Transverse colon (tissue), 4 donors: ENCODE measurements at regions not wholly inside any gene's neighbourhood (a gene's known extent, or its start where the extent isn't known, plus 50 kb on each side); places are given as distances from the start of the nearest gene placed in this dataset.

Experiments
- DNase-seq: peaks from one replicate; pipeline ENCODE4 v3.0.0-alpha.2; 2019
- H3K27ac ChIP-seq, 4 donors: fragments of 200-600 bp; sonication (generic); 2 replicates each; pipeline ENCODE4 v1.5.1; 2016 to 2018; ENCODE audit warnings: inconsistent platforms in 4 of 4
- H3K27me3 ChIP-seq: fragments of 200-600 bp; sonication (generic); 2 replicates; pipeline ENCODE4 v1.5.1; 2017; ENCODE audit warnings: inconsistent platforms
- H3K36me3 ChIP-seq, 4 donors: fragments of 200-600 bp; sonication (generic); 2 replicates each; pipeline ENCODE4 v1.5.1; 2017 to 2019; ENCODE audit warnings: inconsistent platforms in 4 of 4
- H3K4me1 ChIP-seq, 4 donors: fragments of 200-600 bp; sonication (generic); 2 replicates each; pipeline ENCODE4 v1.5.1; 2017 to 2020; ENCODE audit warnings: inconsistent platforms in 4 of 4
- H3K4me3 ChIP-seq, 4 donors: fragments of 200-600 bp; sonication (generic); 1 replicate in 1 of 4; 2 replicates in 3 of 4; pipeline versions ENCODE4 v1.5.1 to v1.6.1; 2017 to 2019; ENCODE audit warnings: inconsistent platforms in 4 of 4
- H3K9me3 ChIP-seq, 2 donors: fragments of 200-600 bp; sonication (generic); 2 replicates each; pipeline ENCODE4 v1.5.1; 2017 to 2019; ENCODE audit warnings: inconsistent platforms in 2 of 2
- CTCF ChIP-seq, 5 experiments: fragments of 200-600 bp in 3 of 5; fragments of 450-650 bp in 2 of 5; sonication (generic) in 3 of 5; IDR thresholded peaks; 1 replicate in 2 of 5; 2 replicates in 3 of 5; pipeline ENCODE4 v1.5.1; 2016 to 2017; ENCODE audit warnings: antibody characterized with exemption in 5 of 5, inconsistent platforms in 3 of 5, mild to moderate bottlenecking in 2 of 5, moderate library complexity in 1 of 5
- EP300 ChIP-seq: sonication (generic); formaldehyde crosslinking; IDR thresholded peaks from one replicate; pipeline ENCODE4 v1.6.1; 2017; ENCODE audit warnings: antibody characterized with exemption, low read depth
- POLR2A ChIP-seq: fragments of 450-650 bp; IDR thresholded peaks from one replicate; pipeline ENCODE4 v1.6.1; 2016; ENCODE audit warnings: antibody characterized with exemption, mild to moderate bottlenecking, moderate library complexity
- POLR2AphosphoS5 ChIP-seq, 3 donors: sonication (generic); formaldehyde crosslinking; IDR thresholded peaks; one replicate each; pipeline ENCODE4 v1.6.1; 2016; ENCODE audit warnings: antibody characterized with exemption in 3 of 3
- WGBS, 2 donors: methylation state at CpG; one replicate each; pipeline ENCODE4 v1.1.5; 2018; ENCODE audit warnings: low coverage in 1 of 2; 5-methylcytosine and 5-hydroxymethylcytosine counted together
- in situ Hi-C, 4 donors: fragments of 200-750 bp; cut with MboI; loops; one replicate each; pipeline versions ENCODE4 v1.15.0 to v1.15.1; 2017; ENCODE audit warnings: low sequenced_read_pairs in 3 of 4, low pct_ligation_motif_present in 1 of 4, low pct_unique_long_range_greater_than_20kb in 1 of 4
- intact Hi-C: fragments of 100-400 bp; cut with DNase I; formaldehyde crosslinking; loops from one replicate; pipeline ENCODE4 v1.15.1; 2023; ENCODE audit warnings: low total_unique reads

GRCh38 chr15:62706317-62706716 lies 336.2 kb upstream of the TPM1 start:
- H3K4me3 ChIP-seq = no peak overlapping the region
- H3K9me3 ChIP-seq = no peaks in the 10 kb centered on the region
- H3K27me3 ChIP-seq = no peaks in the 10 kb centered on the region
- peaks cover 0 to 33% (median 5%) of the 10 kb centered on the region in 4 donors for H3K36me3 ChIP-seq
- in situ Hi-C loops (no loop called here), intact Hi-C loops (no loop called here)
- H3K27ac ChIP-seq = no peak overlapping the region
- no peak for DNase-seq
- TF ChIP-seq POLR2AphosphoS5 (IDR thresholded peaks at IDR 0.05) (no peak), POLR2A (no peak), EP300 (no peak), CTCF (IDR thresholded peaks at IDR 0.05) (no peak)
- 63 to 64% methylated on average over 2 of the region's 2 CpGs for WGBS, 2 donors
- H3K4me1 ChIP-seq = no peaks in the 10 kb centered on the region

GRCh38 chr15:62708470-62708869 lies 334.1 kb upstream of the TPM1 start:
- 94% methylated on average over 8 of the region's 16 CpGs; no CpG with 5 or more reads in 1 of the 2 donors for WGBS, 2 donors
- Histone ChIP-seq H3K4me3 (no peak overlapping the region), H3K27ac (no peak overlapping the region), H3K9me3 (no peaks in the 10 kb centered on the region), H3K27me3 (no peaks in the 10 kb centered on the region), H3K36me3 (peaks cover 0 to 32% (median 4%) of the 10 kb centered on the region in 4 donors), H3K4me1 (no peaks in the 10 kb centered on the region)
- in situ Hi-C loops (no loop called here), intact Hi-C loops (no loop called here)
- TF ChIP-seq POLR2A (no peak), EP300 (no peak)
- DNase-seq = no peak

- Histone ChIP-seq H3K9me3 (no peaks in the 10 kb centered on the region), H3K27me3 (no peaks in the 10 kb centered on the region), H3K27ac (no peak overlapping the region), H3K36me3 (peaks cover 0 to 29% (median 4%) of the 10 kb centered on the region in 4 donors), H3K4me3 (no peak overlapping the region), H3K4me1 (no peaks in the 10 kb centered on the region)
- TF ChIP-seq EP300 = no peak
- TF ChIP-seq CTCF (IDR thresholded peaks at IDR 0.05) = no peak
- TF ChIP-seq POLR2AphosphoS5 (IDR thresholded peaks at IDR 0.05) = no peak
- TF ChIP-seq POLR2A = no peak
- no peak for DNase-seq
- whole genome bisulfite sequencing, 2 donors = 88 to 93% methylated on average over 3 of the region's 3 CpGs
- intact Hi-C loops (no loop called here), in situ Hi-C loops (no loop called here)
Observed at GRCh38 chr15:62709261-62709660, 333.3 kb upstream of the TPM1 start.

- no peak for TF ChIP-seq EP300
- TF ChIP-seq CTCF (IDR thresholded peaks at IDR 0.05) = no peak
- TF ChIP-seq POLR2AphosphoS5 (IDR thresholded peaks at IDR 0.05) = no peak
- no peak for TF ChIP-seq POLR2A
- Histone ChIP-seq H3K27me3 (no peaks in the 10 kb centered on the region), H3K9me3 (no peaks in the 10 kb centered on the region), H3K27ac (no peak overlapping the region), H3K4me3 (no peak overlapping the region), H3K36me3 (peaks cover 0 to 40% (median 4%) of the 10 kb centered on the region in 4 donors), H3K4me1 (no peaks in the 10 kb centered on the region)
- DNase-seq = no peak
- 93 to 100% methylated on average over 4 to 11 of the region's 11 CpGs for WGBS, 2 donors
- intact Hi-C loops (no loop called here), in situ Hi-C loops (no loop called here)
Observed at GRCh38 chr15:62711691-62712454, 330.7 kb upstream of the TPM1 start.
